Stimulated activated naive CD4-positive, alpha-beta T cell (primary cell): ENCODE measurements at regions not wholly inside any gene's neighbourhood (a gene's known extent, or its start where the extent isn't known, plus 50 kb on each side); places are given as distances from the start of the nearest gene placed in this dataset.

ENCODE experiments used
- DNase-seq, 6 experiments: peaks; one replicate each; lab custom pipeline; 2025; lab: John Stamatoyannopoulos, UW

- no peak for DNase-seq
These were observed 110.7 kb upstream of the UQCRFS1 start for GRCh38 chr19:29323440-29324290.

DNA sequence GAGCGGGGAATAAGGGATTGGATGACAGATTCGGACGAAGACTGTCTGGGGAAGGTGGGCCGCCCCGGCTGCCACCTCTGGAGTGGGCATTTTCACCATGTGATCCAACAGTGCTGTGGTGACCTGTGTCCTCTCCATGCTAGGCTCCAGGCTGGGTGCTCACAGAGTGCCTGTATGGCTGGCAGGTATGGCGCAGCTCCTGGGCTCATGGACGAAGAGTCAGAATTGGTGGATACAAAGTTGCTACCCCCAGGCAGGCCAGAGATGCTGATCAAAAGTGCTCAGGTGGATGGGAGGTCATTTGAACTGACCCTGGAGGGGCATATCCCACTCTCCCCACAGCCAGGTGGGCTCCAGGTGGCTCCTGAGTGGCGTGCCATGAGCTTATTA is 111.3 kb upstream of the UQCRFS1 start:
- DNase-seq = no peak

- DNase-seq = no peak
These were observed 111.8 kb upstream of the UQCRFS1 start for GRCh38 chr19:29324717-29325116.

DNA sequence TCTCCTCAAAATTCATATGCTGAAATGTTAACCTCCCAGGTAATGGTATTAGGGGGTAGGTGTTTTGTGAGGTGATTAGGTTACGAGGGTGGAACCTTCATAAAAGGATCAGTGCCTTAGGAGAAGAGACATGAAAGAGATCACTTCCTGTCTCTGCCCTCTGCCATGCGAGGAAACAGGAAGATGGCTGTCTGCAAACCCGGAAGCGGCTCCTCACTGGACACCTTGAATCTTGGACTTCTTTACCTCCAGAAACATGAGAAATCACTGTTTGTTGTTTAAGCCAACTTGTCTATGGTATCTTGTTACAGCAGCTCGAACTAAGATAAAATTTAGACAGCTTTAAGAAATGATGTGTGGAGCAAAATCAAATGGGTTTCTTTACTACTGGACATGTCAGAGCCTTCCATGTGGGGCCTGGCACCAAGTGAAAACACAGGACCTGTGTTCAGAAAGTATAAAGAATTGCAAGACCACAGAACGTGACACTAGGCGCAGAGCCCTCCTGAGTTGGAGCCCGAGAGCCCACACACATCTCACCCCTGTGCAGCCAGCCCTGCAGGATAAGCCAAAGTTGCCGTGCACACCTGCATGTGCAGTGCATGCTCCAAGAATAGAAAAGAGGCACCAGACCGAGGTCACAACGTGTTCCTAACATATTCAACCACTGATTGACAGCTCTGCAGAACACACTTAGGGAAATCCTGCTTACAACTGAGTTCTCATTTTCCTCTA is 112.5 kb upstream of the UQCRFS1 start:
- DNase-seq = no peak

DNA sequence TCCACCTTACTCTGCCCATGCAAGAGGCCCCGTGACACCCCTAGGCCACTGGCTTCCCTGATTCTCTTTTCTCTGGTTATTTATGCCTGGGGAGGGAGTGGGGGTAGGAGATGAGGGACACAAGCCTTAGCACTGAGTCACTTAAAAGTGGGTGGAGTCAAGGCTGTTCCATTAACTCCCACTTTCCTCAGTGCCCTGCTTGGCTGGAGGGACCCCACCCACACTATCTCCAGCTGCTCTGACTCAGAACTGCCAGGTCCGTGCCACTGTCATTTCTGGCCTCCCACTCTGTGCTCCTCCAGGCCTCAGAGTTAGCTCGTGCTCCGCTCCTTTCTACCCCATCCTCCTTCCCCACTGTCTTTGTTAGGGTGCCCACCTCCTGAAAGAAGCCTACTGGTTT is 113.4 kb upstream of the UQCRFS1 start:
- no peak for DNase-seq

GRCh38 chr19:29326849-29327840 is 114.2 kb upstream of the UQCRFS1 start:
- DNase-seq = no peak

GRCh38 chr19:29328586-29328985 is 115.6 kb upstream of the UQCRFS1 start:
- no peak for DNase-seq

GRCh38 chr19:29329460-29330134 is 116.6 kb upstream of the UQCRFS1 start:
- no peak for DNase-seq

- DNase-seq = no peak
These were observed 123.5 kb upstream of the UQCRFS1 start for GRCh38 chr19:29336425-29336824.

- DNase-seq = no peak
These were observed 124.1 kb upstream of the UQCRFS1 start for GRCh38 chr19:29337029-29337428.

DNA sequence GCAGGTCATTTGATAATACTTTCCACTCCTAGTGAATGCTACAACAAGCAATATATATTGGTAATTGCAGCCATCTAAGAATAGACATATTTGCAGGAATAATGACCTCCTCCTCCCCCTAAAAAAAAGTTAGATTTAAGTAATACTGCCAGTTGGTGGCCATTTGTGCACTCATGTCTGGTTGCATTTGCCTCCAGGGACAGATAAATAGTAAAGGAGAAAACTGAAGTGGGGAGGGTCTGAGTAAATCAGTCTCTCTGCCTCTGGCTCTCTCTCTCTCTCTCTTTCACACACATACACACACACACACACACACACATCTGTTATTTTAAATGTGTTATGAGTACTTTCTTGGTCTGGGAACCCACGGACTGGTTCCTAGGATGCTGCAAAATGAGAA is 125.5 kb upstream of the UQCRFS1 start:
- no peak for DNase-seq

GRCh38 chr19:29342721-29343120 is 129.8 kb upstream of the UQCRFS1 start:
- DNase-seq = no peak

GRCh38 chr19:29364224-29364726 is 151.3 kb upstream of the UQCRFS1 start:
- DNase-seq = no peak

DNA sequence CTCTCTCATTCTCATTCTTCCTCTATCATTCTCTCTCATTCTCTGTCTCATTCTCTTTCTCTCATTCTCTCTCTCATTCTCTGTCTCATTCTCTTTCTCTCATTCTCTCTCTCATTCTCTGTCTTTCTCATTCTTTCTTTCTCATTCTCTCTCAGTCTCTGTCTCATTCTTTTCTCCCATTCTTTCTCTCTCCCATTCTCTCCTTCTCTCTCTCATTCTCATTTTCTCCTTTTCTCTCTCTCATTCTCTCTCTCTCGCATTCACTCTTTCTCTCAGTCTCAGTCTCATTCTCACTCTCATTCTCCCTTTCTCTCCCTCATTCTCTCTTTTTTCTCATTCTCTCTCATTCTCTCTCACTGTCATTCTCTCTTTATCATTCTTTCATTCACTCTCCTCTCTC is 152.0 kb upstream of the UQCRFS1 start:
- no peak for DNase-seq

- no peak for DNase-seq
These were observed 153.0 kb upstream of the UQCRFS1 start for GRCh38 chr19:29365836-29366417.

- DNase-seq = no peak
These were observed 153.8 kb upstream of the UQCRFS1 start for GRCh38 chr19:29366757-29367156.

- DNase-seq = no peak
These were observed 154.9 kb upstream of the UQCRFS1 start for GRCh38 chr19:29367791-29368222.

DNA sequence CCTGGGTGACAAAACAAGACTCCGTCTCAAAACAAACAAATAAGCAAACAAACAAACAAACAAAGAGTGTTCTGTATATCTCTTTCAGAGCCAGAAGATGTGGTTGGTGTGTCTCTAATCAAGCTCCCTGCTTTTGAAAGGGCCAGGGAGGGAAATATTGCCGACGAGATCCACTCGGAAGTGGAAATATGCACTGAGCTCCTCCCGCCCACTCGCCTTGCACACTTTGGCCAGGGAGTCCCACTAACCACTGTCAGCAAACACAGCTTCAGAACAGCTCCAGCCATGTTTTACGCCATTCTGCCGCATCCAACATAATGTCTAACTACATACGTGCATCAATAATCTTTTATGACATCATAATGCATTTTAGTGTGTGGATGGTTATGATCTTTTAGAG is 155.5 kb upstream of the VSTM2B start:
- DNase-seq = no peak

DNA sequence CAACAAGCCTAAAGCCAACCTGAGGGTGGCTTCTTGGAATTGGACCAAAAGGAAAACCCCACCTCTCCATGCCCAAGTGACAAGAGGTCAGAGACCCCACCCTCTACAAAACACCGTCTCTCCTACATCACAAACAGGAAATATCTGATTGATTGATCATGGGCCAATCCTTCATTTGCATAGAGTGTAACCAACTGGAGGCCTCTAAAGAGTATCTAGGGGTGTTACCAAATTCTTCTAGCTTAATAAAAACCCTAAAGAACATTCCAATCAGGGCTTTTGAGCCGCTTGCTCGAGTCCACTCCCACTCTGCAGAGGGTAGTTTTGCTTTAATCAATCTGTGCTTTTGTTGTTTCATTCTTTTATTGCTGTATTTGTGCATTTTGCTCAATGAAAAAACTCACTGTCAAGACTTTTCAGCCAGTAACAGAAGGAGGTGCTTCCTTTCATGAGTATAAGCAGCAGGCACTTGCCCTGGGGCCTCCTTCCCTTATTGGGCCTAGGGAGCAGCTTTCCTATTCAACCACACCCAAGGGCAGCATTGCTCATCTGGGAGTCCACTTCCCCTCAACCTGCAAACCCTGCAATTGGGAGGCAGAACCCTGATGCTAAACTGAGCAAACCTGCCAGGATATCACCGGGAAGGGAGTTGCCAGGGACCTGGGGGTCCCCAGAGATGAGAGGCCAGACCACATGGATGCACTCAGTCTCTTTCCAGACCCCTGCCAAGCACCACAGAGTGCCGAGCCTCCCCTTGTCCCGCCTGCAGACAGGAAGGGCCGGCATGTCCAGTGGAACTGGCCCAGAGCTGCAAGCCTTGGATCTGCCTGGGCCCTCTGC is 154.3 kb upstream of the VSTM2B start:
- DNase-seq = no peak

DNA sequence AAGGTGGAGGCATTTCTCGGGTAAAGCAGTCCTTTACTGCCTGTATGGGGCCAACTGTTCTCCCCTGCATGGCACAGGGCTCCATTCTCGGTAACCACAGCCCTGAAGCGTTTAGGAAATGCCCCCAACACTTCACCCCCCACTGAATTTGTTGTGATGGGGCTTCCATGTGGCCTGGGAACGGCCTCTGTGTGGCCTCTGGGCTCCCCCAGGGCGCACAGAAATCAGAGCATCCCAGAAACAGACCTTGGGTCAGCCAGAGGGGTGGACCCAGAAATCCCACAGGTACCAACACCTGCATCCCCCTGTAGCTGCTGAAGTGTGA is 153.7 kb upstream of the VSTM2B start:
- DNase-seq = no peak
